ENCODE measurements at regions not wholly inside any gene's neighbourhood (a gene's known extent, or its start where the extent isn't known, plus 50 kb on each side); places are given as distances from the start of the nearest gene placed in this dataset.

DNA sequence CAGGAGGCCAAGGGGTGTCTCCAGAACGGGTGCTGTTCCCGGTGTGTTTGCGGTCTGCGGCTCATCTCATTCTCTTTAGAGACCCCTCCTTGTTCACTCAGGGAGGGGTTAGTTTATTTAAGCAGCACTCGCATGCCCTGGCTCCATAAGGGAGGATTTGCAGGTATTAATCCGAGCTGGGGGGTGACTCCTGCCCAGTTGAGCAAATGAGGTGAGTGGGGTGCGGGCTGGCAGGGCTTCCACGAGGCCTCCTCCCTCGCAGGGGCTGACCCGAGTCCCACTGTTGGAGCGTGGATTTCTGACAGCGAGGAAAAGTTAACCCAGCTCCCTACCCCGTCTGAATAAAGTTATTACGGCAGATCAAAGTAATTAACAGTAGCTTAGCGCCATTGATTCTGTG, 371.8 kb upstream of the SALL3 start (continued):
- TF ChIP-seq, protein P1, sequence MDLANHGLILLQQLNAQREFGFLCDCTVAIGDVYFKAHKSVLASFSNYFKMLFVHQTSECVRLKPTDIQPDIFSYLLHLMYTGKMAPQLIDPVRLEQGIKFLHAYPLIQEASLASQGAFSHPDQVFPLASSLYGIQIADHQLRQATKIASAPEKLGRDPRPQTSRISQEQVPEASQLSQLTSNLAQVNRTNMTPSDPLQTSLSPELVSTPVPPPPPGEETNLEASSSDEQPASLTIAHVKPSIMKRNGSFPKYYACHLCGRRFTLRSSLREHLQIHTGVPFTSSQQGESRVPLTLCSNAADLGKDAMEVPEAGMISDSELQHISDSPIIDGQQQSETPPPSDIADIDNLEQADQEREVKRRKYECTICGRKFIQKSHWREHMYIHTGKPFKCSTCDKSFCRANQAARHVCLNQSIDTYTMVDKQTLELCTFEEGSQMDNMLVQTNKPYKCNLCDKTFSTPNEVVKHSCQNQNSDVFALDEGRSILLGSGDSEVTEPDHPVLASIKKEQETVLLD (CRISPR knock-in tag; IDR thresholded peaks at IDR 0.05; ENCODE audit: low read depth), result no peak
- TF ChIP-seq, protein P2, sequence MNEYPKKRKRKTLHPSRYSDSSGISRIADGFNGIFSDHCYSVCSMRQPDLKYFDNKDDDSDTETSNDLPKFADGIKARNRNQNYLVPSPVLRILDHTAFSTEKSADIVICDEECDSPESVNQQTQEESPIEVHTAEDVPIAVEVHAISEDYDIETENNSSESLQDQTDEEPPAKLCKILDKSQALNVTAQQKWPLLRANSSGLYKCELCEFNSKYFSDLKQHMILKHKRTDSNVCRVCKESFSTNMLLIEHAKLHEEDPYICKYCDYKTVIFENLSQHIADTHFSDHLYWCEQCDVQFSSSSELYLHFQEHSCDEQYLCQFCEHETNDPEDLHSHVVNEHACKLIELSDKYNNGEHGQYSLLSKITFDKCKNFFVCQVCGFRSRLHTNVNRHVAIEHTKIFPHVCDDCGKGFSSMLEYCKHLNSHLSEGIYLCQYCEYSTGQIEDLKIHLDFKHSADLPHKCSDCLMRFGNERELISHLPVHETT (CRISPR knock-in tag; conservative IDR thresholded peaks at IDR 0.05), result no peak
- TF ChIP-seq SMAD9 (CRISPR knock-in tag; IDR thresholded peaks at IDR 0.05), result no peak
- TF ChIP-seq RAD51 (IDR thresholded peaks at IDR 0.05; ENCODE audit: borderline replicate concordance), result no peak
- TF ChIP-seq ZNF263 (CRISPR knock-in tag; IDR thresholded peaks at IDR 0.05), result no peak
- TF ChIP-seq ZNF20 (CRISPR knock-in tag; IDR thresholded peaks at IDR 0.05), result no peak
- TF ChIP-seq NR3C1 (CRISPR knock-in tag; IDR thresholded peaks at IDR 0.05), result no peak

DNA sequence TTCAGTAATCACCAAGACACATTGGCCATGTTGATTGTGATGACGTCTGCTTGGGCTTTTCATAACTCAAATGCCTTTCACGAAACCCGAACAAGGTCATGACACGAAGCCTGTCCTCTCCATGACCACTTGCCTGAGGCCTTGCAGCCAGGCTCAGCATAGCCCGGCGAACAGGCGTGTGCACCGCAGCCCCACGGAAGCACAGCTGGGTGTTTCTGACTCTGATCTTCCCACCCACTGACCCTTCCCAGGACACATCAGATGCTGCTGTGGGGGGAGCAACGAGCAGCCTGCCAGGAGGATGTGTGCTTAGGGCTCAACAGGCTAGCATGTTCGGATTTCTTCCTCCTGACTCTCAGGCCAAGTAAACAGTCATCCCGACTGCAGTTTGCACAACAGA, 369.4 kb upstream of the SALL3 start:
- Histone ChIP-seq H3K79me2 (ENCODE audit: insufficient read depth, low read length) (no peaks in the 10 kb centered on the region), H3K36me3 (replicated peaks in 1 of 2; ENCODE audit: control insufficient read depth in 1 of 2, insufficient read depth in 2 of 2, low read length in 2 of 2) (no peaks in the 10 kb centered on the region), H3K4me1 (ENCODE audit: insufficient read depth, low read length) (no peaks in the 10 kb centered on the region), H2AFZ (ENCODE audit: low read length) (no peak overlapping the region), H3K4me3 (replicated peaks in 1 of 3; ENCODE audit: insufficient read depth in 1 of 3, low read depth in 2 of 3, low read length in 3 of 3) (no peak overlapping the region), H3K27me3 (ENCODE audit: control insufficient read depth in 1 of 2, insufficient read depth in 2 of 2, low read length in 2 of 2) (peaks cover 0 to 8% of the 10 kb centered on the region in 2 experiments; a peak in 2 of 5 replicates), H4K20me1 (ENCODE audit: insufficient read depth, low read length) (no peaks in the 10 kb centered on the region), H3K4me2 (ENCODE audit: low read depth, low read length) (no peak overlapping the region), H3K9me3 (ENCODE audit: low read length) (no peaks in the 10 kb centered on the region), H3K9ac (ENCODE audit: insufficient read depth, low read depth, low read length) (no peak overlapping the region), H3K27ac (ENCODE audit: extremely low read length, insufficient read depth, low read length) (no peak overlapping the region)
- in situ Hi-C loops (cut with HindIII; ENCODE audit: extremely low pct_ligation_motif_present, low pct_unique_long_range_greater_than_20kb) (no loop called here), intact Hi-C loops (cut with micrococcal nuclease; ENCODE audit: unreplicated experiment) (no loop called here)
- POLR2A ChIA-PET, result no interaction called here
- TF ChIP-seq, protein P3, sequence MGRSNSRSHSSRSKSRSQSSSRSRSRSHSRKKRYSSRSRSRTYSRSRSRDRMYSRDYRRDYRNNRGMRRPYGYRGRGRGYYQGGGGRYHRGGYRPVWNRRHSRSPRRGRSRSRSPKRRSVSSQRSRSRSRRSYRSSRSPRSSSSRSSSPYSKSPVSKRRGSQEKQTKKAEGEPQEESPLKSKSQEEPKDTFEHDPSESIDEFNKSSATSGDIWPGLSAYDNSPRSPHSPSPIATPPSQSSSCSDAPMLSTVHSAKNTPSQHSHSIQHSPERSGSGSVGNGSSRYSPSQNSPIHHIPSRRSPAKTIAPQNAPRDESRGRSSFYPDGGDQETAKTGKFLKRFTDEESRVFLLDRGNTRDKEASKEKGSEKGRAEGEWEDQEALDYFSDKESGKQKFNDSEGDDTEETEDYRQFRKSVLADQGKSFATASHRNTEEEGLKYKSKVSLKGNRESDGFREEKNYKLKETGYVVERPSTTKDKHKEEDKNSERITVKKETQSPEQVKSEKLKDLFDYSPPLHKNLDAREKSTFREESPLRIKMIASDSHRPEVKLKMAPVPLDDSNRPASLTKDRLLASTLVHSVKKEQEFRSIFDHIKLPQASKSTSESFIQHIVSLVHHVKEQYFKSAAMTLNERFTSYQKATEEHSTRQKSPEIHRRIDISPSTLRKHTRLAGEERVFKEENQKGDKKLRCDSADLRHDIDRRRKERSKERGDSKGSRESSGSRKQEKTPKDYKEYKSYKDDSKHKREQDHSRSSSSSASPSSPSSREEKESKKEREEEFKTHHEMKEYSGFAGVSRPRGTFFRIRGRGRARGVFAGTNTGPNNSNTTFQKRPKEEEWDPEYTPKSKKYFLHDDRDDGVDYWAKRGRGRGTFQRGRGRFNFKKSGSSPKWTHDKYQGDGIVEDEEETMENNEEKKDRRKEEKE (IDR thresholded peaks at IDR 0.05), result no peak
- no peak for TF ChIP-seq KDM5A (IDR thresholded peaks at IDR 0.05; ENCODE audit: borderline replicate concordance, low read length)
- TF ChIP-seq CREB1 (IDR thresholded peaks at IDR 0.05), result peak; percentile 27; the same call in 1 of the 2 replicates
- no peak for TF ChIP-seq CREB1 (CRISPR knock-in tag; IDR thresholded peaks at IDR 0.05)
- BruUV-seq (replicated peaks), result no TSS peak
- CTCF ChIA-PET (ENCODE audit: low intra/inter-chr PET ratio, low total read pairs), result no interaction called here
- 47% methylated on average over 11 of the region's 12 CpGs for WGBS (ENCODE audit: low lambda C conversion rate)
- DNase-seq (ENCODE audit: low spot score) (no peak), FAIRE-seq (no peak), ATAC-seq (no peak)

Measured in HepG2 (cell line).